HepG2 (cell line): ENCODE measurements at regions not wholly inside any gene's neighbourhood (a gene's known extent, or its start where the extent isn't known, plus 50 kb on each side); places are given as distances from the start of the nearest gene placed in this dataset.

Experiments used
- ATAC-seq: fragments of 200-7000 bp; cut with Tn5 transposase; 3 replicates; pipeline ENCODE4 v1.9.1; 2020; ENCODE audit warnings: mild to moderate bottlenecking, moderate library complexity
- BruUV-seq: library from RNA; stranded (reverse); fragments of 400-500 nt; replicated peaks from 2 replicates; lab custom pipeline; 2021; lab: Mats Ljungman, UMichigan
- CTCF ChIA-PET: fragments of 300-600 bp; formaldehyde crosslinking; extraction: SDS; loops from one replicate; lab custom pipeline; 2021; ENCODE audit warnings: low total read pairs, inconsistent platforms, low intra/inter-chr PET ratio; lab: Yijun Ruan, JAX
- POLR2A ChIA-PET: fragments of 350-600 bp; sonication (Branson Sonifier 250); formaldehyde crosslinking; loops from one replicate; lab custom pipeline; 2020; ENCODE audit warnings: antibody characterized with exemption, inconsistent platforms; lab: Yijun Ruan, JAX
- DNase-seq: peaks from one replicate; pipeline ENCODE4 v3.0.0-alpha.2; 2015; ENCODE audit warnings: low spot score
- FAIRE-seq: peaks from 3 replicates; lab custom pipeline; 2011; peaks lifted over from hg19 to GRCh38; lab: Jason Lieb, UNC
- H2AFZ ChIP-seq: one replicate; pipeline ENCODE4 v1.6.1; 2011; ENCODE audit warnings: low read length, inconsistent platforms
- H3K27ac ChIP-seq: fragments of 300-600 bp; 3 replicates; pipeline ENCODE4 v1.8.0; 2011; ENCODE audit warnings: mixed run types, mild to moderate bottlenecking, mixed read lengths, low read length, inconsistent platforms; ENCODE audit not compliant: insufficient read depth; ENCODE audit errors: extremely low read length
- H3K27me3 ChIP-seq, 2 experiments: fragments of 200-600 bp in 1 of 2; 2 replicates in 1 of 2; 3 replicates in 1 of 2; pipeline versions ENCODE4 v1.6.0 to v1.8.0; 2011; ENCODE audit warnings: low read length in 2 of 2, mild to moderate bottlenecking in 2 of 2, moderate library complexity in 2 of 2, inconsistent platforms in 1 of 2; ENCODE audit not compliant: insufficient read depth in 2 of 2, control insufficient read depth in 1 of 2
- H3K36me3 ChIP-seq, 2 experiments: fragments of 200-600 bp in 1 of 2; replicated peaks in 1 of 2; 2 replicates in 1 of 2; 3 replicates in 1 of 2; pipeline versions ENCODE4 v1.5.1 to v1.8.0; 2011; ENCODE audit warnings: low read length in 2 of 2, inconsistent platforms in 1 of 2; ENCODE audit not compliant: insufficient read depth in 2 of 2, control insufficient read depth in 1 of 2
- H3K4me1 ChIP-seq: 2 replicates; pipeline ENCODE4 v1.5.1; 2012; ENCODE audit warnings: low read length, inconsistent platforms; ENCODE audit not compliant: insufficient read depth
- H3K4me2 ChIP-seq: 2 replicates; pipeline ENCODE4 v1.6.0; 2011; ENCODE audit warnings: low read depth, low read length, inconsistent platforms
- H3K4me3 ChIP-seq, 3 experiments: fragments of 200-600 bp in 1 of 3; sonication (generic), shearing (Covaris generic) in 1 of 3; replicated peaks in 1 of 3; 2 replicates each; pipeline ENCODE4 v1.5.1; 2011 to 2016; ENCODE audit warnings: low read length in 3 of 3, inconsistent platforms in 2 of 3, low read depth in 2 of 3, mild to moderate bottlenecking in 2 of 3, control low read depth in 1 of 3, mixed read lengths in 1 of 3; ENCODE audit not compliant: insufficient read depth in 1 of 3
- H3K79me2 ChIP-seq: one replicate; pipeline ENCODE4 v1.6.1; 2011; ENCODE audit warnings: low read length, inconsistent platforms; ENCODE audit not compliant: insufficient read depth
- H3K9ac ChIP-seq: 2 replicates; pipeline ENCODE4 v1.6.0; 2011; ENCODE audit warnings: mild to moderate bottlenecking, low read depth, low read length, inconsistent platforms; ENCODE audit not compliant: insufficient read depth
- H3K9me3 ChIP-seq: 2 replicates; pipeline ENCODE4 v1.5.1; 2012; ENCODE audit warnings: mild to moderate bottlenecking, low read length
- H4K20me1 ChIP-seq: 2 replicates; pipeline ENCODE4 v1.6.0; 2011; ENCODE audit warnings: inconsistent platforms, mild to moderate bottlenecking, low read length, moderate library complexity; ENCODE audit not compliant: insufficient read depth
- ATF3 ChIP-seq: sonication (generic); formaldehyde crosslinking; IDR thresholded peaks from 2 replicates; pipeline ENCODE4 v1.4.0; 2020; ENCODE audit warnings: missing genetic modification reagents
- DR1 ChIP-seq: sonication (generic); formaldehyde crosslinking; IDR thresholded peaks from 2 replicates; pipeline ENCODE4 v1.8.0; 2021; ENCODE audit warnings: mild to moderate bottlenecking, missing genetic modification reagents, inconsistent platforms
- NFE2 ChIP-seq: sonication (generic); formaldehyde crosslinking; IDR thresholded peaks from 2 replicates; pipeline ENCODE4 v1.4.0; 2020; ENCODE audit warnings: missing genetic modification reagents
- PBX3 ChIP-seq: sonication (generic); formaldehyde crosslinking; IDR thresholded peaks from 2 replicates; pipeline ENCODE4 v1.8.1; 2023; ENCODE audit warnings: missing genetic modification reagents, inconsistent platforms, borderline replicate concordance
- RAD51 ChIP-seq: fragments of 450-650 bp; IDR thresholded peaks from 2 replicates; pipeline ENCODE4 v1.6.1; 2016; ENCODE audit warnings: borderline replicate concordance
- SOX6 ChIP-seq, 2 experiments: fragments of 450-650 bp in 1 of 2; sonication (generic) in 1 of 2; formaldehyde crosslinking in 1 of 2; IDR thresholded peaks; 2 replicates each; pipeline versions ENCODE4 v1.4.0 to v1.6.1; 2017 to 2020; ENCODE audit warnings: antibody characterized with exemption in 1 of 2, mild to moderate bottlenecking in 1 of 2, missing genetic modification reagents in 1 of 2
- TCF12 ChIP-seq, 2 experiments: fragments of 450-650 bp in 1 of 2; sonication (generic) in 1 of 2; formaldehyde crosslinking in 1 of 2; IDR thresholded peaks; 2 replicates each; pipeline versions ENCODE4 v1.6.1 to v1.8.0; 2017 to 2022; ENCODE audit warnings: antibody characterized with exemption in 1 of 2, mild to moderate bottlenecking in 1 of 2, missing genetic modification reagents in 1 of 2, moderate library complexity in 1 of 2
- TRAFD1 ChIP-seq: sonication (generic); formaldehyde crosslinking; IDR thresholded peaks from 2 replicates; pipeline ENCODE4 v1.5.1; 2020; ENCODE audit warnings: missing genetic modification reagents, mild to moderate bottlenecking, borderline replicate concordance
- ZIK1 ChIP-seq: sonication (generic); formaldehyde crosslinking; IDR thresholded peaks from 2 replicates; pipeline ENCODE4 v1.5.0; 2020; ENCODE audit warnings: mild to moderate bottlenecking, low read depth, missing genetic modification reagents, borderline replicate concordance
- ZNF234 ChIP-seq: sonication (generic); formaldehyde crosslinking; conservative IDR thresholded peaks from 2 replicates; pipeline ENCODE4 v1.5.1; 2020; ENCODE audit warnings: mild to moderate bottlenecking, missing genetic modification reagents
- ZNF235 ChIP-seq: sonication (generic); formaldehyde crosslinking; IDR thresholded peaks from 2 replicates; pipeline ENCODE4 v1.8.1; 2023; ENCODE audit warnings: mild to moderate bottlenecking, missing genetic modification reagents, borderline replicate concordance
- ZNF879 ChIP-seq: sonication (generic); formaldehyde crosslinking; IDR thresholded peaks from 2 replicates; pipeline ENCODE4 v1.8.1; 2023; ENCODE audit warnings: missing genetic modification reagents
- ZSCAN29 ChIP-seq: sonication (generic); formaldehyde crosslinking; conservative IDR thresholded peaks from 2 replicates; pipeline ENCODE4 v1.4.0; 2020; ENCODE audit warnings: mild to moderate bottlenecking, missing genetic modification reagents
- WGBS: methylation state at CpG from one replicate; pipeline ENCODE4 v1.1.6; 2017; ENCODE audit warnings: low lambda C conversion rate; 5-methylcytosine and 5-hydroxymethylcytosine counted together
- in situ Hi-C: cut with HindIII; loops from 2 replicates; pipeline ENCODE4 v1.10.0; 2017; ENCODE audit warnings: low pct_unique_long_range_greater_than_20kb; ENCODE audit not compliant: extremely low pct_ligation_motif_present
- intact Hi-C: fragments of 100-400 bp; cut with micrococcal nuclease; formaldehyde crosslinking; loops from one replicate; pipeline ENCODE4 v1.10.0; 2022; ENCODE audit not compliant: unreplicated experiment
- TF ChIP-seq, protein P1 (sequence below): fragments of 450-650 bp; IDR thresholded peaks from 2 replicates; pipeline ENCODE4 v1.6.1; 2017

DNA sequence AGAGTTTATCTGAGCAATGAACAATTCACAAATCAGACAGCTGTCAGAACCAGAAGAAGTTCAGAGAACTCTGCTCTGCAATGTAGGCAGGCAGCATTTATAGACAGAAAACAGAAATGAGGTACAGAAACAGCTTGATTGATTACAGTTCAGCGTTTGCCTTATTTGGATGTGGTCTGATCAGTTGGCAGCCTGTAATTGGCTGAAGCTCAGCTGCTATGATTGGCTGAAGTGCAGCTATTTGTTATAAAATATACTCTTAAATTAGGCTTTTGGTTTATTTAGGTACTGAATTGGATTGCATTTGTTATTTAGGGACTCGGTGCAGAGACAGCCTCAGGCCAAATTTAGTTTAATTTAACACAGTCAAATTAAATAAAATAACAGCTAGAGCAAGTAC lies 85.8 kb upstream of the JAZF1 start:
- H3K79me2 ChIP-seq: no peaks in the 10 kb centered on the region
- BruUV-seq: no TSS peak
- CTCF ChIA-PET: no interaction called here
- 2% methylated on average over 2 of the region's 2 CpGs for WGBS
- H3K9me3 ChIP-seq: no peaks in the 10 kb centered on the region
- TF ChIP-seq ZNF235 (CRISPR knock-in tag): no peak
- no peak for TF ChIP-seq ZNF234 (CRISPR knock-in tag)
- TF ChIP-seq SOX6 (IDR thresholded peaks at IDR 0.05): no peak
- no peak for TF ChIP-seq SOX6 (CRISPR knock-in tag; IDR thresholded peaks at IDR 0.05)
- TF ChIP-seq DR1: no peak
- TF ChIP-seq NFE2 (CRISPR knock-in tag): no peak
- TF ChIP-seq TCF12 (IDR thresholded peaks at IDR 0.05): no peak
- no peak for TF ChIP-seq TCF12 (CRISPR knock-in tag; IDR thresholded peaks at IDR 0.05)
- TF ChIP-seq, protein P1, sequence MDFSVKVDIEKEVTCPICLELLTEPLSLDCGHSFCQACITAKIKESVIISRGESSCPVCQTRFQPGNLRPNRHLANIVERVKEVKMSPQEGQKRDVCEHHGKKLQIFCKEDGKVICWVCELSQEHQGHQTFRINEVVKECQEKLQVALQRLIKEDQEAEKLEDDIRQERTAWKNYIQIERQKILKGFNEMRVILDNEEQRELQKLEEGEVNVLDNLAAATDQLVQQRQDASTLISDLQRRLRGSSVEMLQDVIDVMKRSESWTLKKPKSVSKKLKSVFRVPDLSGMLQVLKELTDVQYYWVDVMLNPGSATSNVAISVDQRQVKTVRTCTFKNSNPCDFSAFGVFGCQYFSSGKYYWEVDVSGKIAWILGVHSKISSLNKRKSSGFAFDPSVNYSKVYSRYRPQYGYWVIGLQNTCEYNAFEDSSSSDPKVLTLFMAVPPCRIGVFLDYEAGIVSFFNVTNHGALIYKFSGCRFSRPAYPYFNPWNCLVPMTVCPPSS: no peak
- TF ChIP-seq PBX3 (CRISPR knock-in tag): no peak
- TF ChIP-seq RAD51: no peak
- TF ChIP-seq ZIK1: no peak
- TF ChIP-seq ATF3 (CRISPR knock-in tag): no peak
- TF ChIP-seq ZNF879 (CRISPR knock-in tag): no peak
- no peak for TF ChIP-seq ZSCAN29 (CRISPR knock-in tag)
- TF ChIP-seq TRAFD1 (CRISPR knock-in tag): no peak
- no peak for DNase-seq
- no peak overlapping the region for H3K4me2 ChIP-seq
- no peak for ATAC-seq
- no peak overlapping the region for H3K27ac ChIP-seq
- no peaks in the 10 kb centered on the region for H4K20me1 ChIP-seq
- no peaks in the 10 kb centered on the region for H3K4me1 ChIP-seq
- H3K36me3 ChIP-seq: no peaks in the 10 kb centered on the region
- in situ Hi-C loops (no loop called here), intact Hi-C loops (no loop called here)
- no peak overlapping the region for H2AFZ ChIP-seq
- POLR2A ChIA-PET: no interaction called here
- no peak overlapping the region for H3K9ac ChIP-seq
- no peak for FAIRE-seq
- no peak overlapping the region for H3K4me3 ChIP-seq
- H3K27me3 ChIP-seq: no peaks in the 10 kb centered on the region
